Ovary (tissue), 7 donors: ENCODE measurements at regions not wholly inside any gene's neighbourhood (a gene's known extent, or its start where the extent isn't known, plus 50 kb on each side); places are given as distances from the start of the nearest gene placed in this dataset.
"Not testable (repeated sequence)": the region's sequence is repeated elsewhere in the genome, so short reads cannot be mapped to it uniquely, and the experiment has no call there.

Source experiments
- DNase-seq, 5 donors: peaks; one replicate each; pipeline ENCODE4 v3.0.0-alpha.2; 2019 to 2020
- H3K27ac ChIP-seq, 2 donors: fragments of 200-600 bp; one replicate each; pipeline versions ENCODE4 v1.5.1 to v1.8.0; 2019 to 2022
- H3K27me3 ChIP-seq: fragments of 200-600 bp; one replicate; pipeline ENCODE4 v1.8.0; 2022
- H3K36me3 ChIP-seq: fragments of 200-600 bp; sonication (generic); one replicate; pipeline ENCODE4 v1.5.1; 2019
- H3K4me1 ChIP-seq: one replicate; pipeline ENCODE4 v1.8.1; 2013; ENCODE audit warnings: mild to moderate bottlenecking, moderate library complexity; ENCODE audit not compliant: insufficient read depth
- H3K4me3 ChIP-seq: fragments of 200-600 bp; sonication (generic); one replicate; pipeline ENCODE4 v1.5.1; 2017
- H3K9me3 ChIP-seq, 2 donors: fragments of 200-600 bp in 1 of 2; sonication (generic) in 1 of 2; one replicate each; pipeline versions ENCODE4 v1.5.1 to v1.8.1; 2013 to 2019; ENCODE audit warnings: mild to moderate bottlenecking in 1 of 2, moderate library complexity in 1 of 2
- EP300 ChIP-seq: sonication (generic); formaldehyde crosslinking; IDR thresholded peaks from one replicate; pipeline ENCODE4 v1.6.1; 2017; ENCODE audit warnings: antibody characterized with exemption
- POLR2A ChIP-seq: fragments of 450-650 bp; IDR thresholded peaks from one replicate; pipeline ENCODE4 v1.6.1; 2017; ENCODE audit warnings: antibody characterized with exemption, mild to moderate bottlenecking, moderate library complexity
- WGBS, 3 donors: extraction: QIAGEN DNeasy Blood & Tissue Kit in 1 of 3; methylation state at CpG; one replicate each; pipeline versions ENCODE4 v1.1.5 to v1.1.7; 2013 to 2017; 5-methylcytosine and 5-hydroxymethylcytosine counted together
- intact Hi-C, 4 donors: fragments of 100-400 bp; cut with DNase I; formaldehyde crosslinking; loops; one replicate each; pipeline versions ENCODE4 v1.11.0 to v1.15.1; 2022 to 2023
- TF ChIP-seq, protein P1 (sequence below), 3 donors: fragments of 450-650 bp in 2 of 3; fragments of 200-600 bp in 1 of 3; IDR thresholded peaks; one replicate each; pipeline versions ENCODE4 v1.5.1 to v1.8.0; 2016 to 2022; ENCODE audit warnings: antibody characterized with exemption in 3 of 3, mild to moderate bottlenecking in 1 of 3
- donor health status: DM: no; HTN: no; CAD: no; lungs with moderate emphysema.
- donor health status: DM: no; HTN: no; CAD: no.
- donor health status: Bipolar disorder and iron deficiency.
- donor health status: DM: no; HTN: no; CAD: no.
- donor health status: DM: yes; HTN: yes; CAD: no.

DNA sequence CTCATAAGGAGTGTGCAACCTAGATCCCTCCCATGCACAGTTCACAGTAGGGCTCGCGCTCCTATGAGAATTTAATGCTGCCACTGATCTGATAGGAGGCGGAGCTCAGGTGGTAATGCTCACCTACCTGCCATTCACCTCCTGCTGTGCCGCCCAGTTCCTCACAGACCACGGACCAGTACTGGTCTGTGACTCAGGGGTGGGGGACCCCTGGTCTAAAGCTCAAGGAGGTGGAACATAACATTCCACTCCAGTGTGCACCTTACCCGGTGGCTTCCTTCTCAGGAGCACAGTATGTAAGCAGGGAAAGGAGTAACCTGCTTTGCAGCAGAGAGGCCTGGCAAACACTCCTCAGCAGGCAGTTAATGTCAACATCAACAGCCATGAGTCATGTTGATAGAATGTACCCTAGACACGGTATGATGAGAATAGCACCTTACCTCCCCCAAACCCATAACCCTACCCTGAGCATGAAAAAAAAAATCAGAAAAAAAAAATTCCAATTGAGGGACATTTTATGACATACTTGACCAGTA is 273.5 kb downstream of the FGFR2 start:
- H3K27ac ChIP-seq: no peak overlapping the region
- H3K4me1 ChIP-seq: no peaks in the 10 kb centered on the region
- H3K27me3 ChIP-seq: no peaks in the 10 kb centered on the region
- intact Hi-C loops: no loop called here
- no peak for TF ChIP-seq EP300
- no peak overlapping the region for H3K4me3 ChIP-seq
- WGBS, 3 donors: 76 to 80% (median 78%) methylated on average over 7 of the region's 7 CpGs
- no peaks in the 10 kb centered on the region for H3K9me3 ChIP-seq
- DNase-seq: no peak
- no peaks in the 10 kb centered on the region for H3K36me3 ChIP-seq

DNA sequence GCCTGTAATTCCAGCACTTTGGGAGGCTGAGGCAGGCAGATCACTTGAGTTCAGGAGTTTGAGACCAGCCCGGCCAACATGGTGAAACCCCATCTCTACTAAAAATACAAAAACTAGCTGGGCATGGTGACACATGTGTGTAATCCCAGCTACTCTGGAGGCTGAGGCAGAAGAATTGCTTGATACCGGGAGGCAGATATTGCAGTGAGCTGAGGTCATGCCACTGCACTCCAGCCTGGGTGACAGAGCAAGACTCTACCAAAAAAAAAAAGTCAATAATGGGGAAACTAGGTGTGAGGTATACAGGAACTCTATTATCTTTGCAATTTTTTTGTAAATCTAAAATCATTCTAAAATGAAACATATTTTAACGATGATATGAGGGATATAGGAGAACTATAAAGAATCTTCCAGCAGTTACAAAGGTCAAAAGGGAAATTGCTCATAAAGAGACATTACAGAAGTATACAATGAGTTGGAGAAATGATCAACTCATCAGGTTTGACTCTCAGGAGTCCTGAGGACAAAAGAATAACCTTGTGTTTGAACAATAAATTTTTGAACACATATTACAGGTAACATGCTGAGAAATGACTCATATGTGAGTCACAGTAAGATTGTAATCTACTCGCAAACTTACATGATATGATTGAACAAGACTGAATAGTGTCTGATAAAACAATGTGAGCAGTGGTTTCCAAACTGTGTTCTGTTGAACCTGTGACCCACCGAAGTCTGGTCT is 272.6 kb downstream of the FGFR2 start:
- 80 to 87% (median 85%) methylated on average over 5 of the region's 5 CpGs for WGBS, 3 donors
- H3K27ac ChIP-seq: no peak overlapping the region
- no peaks in the 10 kb centered on the region for H3K4me1 ChIP-seq
- no peak for DNase-seq
- no peaks in the 10 kb centered on the region for H3K27me3 ChIP-seq
- no peaks in the 10 kb centered on the region for H3K36me3 ChIP-seq
- intact Hi-C loops: no loop called here
- no peak overlapping the region for H3K4me3 ChIP-seq
- H3K9me3 ChIP-seq: no peaks in the 10 kb centered on the region
- TF ChIP-seq POLR2A (no peak), EP300 (no peak)
- TF ChIP-seq, protein P1, sequence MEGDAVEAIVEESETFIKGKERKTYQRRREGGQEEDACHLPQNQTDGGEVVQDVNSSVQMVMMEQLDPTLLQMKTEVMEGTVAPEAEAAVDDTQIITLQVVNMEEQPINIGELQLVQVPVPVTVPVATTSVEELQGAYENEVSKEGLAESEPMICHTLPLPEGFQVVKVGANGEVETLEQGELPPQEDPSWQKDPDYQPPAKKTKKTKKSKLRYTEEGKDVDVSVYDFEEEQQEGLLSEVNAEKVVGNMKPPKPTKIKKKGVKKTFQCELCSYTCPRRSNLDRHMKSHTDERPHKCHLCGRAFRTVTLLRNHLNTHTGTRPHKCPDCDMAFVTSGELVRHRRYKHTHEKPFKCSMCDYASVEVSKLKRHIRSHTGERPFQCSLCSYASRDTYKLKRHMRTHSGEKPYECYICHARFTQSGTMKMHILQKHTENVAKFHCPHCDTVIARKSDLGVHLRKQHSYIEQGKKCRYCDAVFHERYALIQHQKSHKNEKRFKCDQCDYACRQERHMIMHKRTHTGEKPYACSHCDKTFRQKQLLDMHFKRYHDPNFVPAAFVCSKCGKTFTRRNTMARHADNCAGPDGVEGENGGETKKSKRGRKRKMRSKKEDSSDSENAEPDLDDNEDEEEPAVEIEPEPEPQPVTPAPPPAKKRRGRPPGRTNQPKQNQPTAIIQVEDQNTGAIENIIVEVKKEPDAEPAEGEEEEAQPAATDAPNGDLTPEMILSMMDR (IDR thresholded peaks at IDR 0.05): no peak

DNA sequence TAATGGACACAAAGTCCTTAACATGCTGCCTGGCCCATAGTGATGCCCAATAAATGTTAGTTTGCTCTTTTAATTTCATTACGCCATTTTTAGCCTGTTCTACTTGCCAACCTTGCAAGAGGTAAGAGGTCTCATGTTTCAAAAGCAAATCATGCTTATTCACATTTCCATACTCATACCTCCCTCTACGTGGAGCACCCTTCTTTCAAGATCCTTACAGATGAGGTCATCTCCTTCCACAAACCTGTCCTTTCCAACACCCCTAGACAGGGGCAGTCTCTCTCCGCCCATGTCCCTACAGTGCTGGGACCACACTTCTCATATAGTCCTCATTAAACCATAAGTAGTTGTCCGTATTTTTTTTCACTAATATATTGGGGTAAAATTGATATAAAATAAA is 271.3 kb downstream of the FGFR2 start:
- Histone ChIP-seq H3K4me1 (no peaks in the 10 kb centered on the region), H3K27ac (no peak overlapping the region), H3K36me3 (no peaks in the 10 kb centered on the region), H3K9me3 (no peaks in the 10 kb centered on the region), H3K4me3 (no peak overlapping the region), H3K27me3 (no peaks in the 10 kb centered on the region)
- no peak for DNase-seq
- TF ChIP-seq POLR2A (no peak), EP300 (no peak)
- TF ChIP-seq, protein P1 (IDR thresholded peaks at IDR 0.05): no peak
- intact Hi-C loops: no loop called here
- 84 to 89% (median 87%) methylated on average over 4 of the region's 4 CpGs for WGBS, 3 donors

DNA sequence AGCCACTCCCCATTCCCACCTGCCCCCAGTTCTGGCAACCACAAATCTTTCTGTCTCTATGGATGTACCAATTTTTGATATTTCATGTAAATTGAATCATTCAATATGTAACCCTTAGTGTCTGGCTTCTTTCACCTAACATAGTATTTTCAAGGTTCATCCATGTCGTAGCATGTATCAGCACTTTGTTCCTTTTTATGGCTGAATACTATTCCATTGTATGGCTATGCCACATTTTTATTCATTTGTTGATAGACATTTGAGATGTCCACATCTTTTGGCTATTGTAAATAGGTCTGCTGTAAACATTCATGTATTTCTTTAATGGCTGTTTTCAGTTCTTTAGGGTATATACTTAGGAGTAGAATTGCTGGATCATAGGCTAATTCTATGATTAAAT is 270.5 kb downstream of the FGFR2 start:
- H3K4me3 ChIP-seq: no peak overlapping the region

DNA sequence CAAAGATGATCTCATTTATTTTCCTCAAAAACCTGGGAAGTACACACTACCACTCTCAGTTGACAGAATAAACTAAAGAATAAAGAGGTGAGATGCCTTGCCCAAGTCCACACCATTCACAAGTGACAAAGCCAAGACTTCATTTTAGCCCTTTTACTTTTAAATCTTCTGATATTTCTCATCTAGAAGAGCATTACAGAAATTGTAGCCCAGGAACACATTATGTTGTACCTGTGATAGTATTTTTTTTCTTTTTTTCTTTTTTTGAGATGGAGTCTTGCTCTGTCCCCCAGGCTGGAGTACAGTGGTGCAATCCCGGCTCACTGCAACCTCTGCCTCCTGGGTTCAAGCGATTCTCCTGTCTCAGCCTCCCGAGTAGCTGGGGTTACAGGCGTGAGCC is 268.6 kb downstream of the FGFR2 start:
- WGBS, 3 donors: 93 to 94% (median 94%) methylated on average over 4 of the region's 4 CpGs
- H3K36me3 ChIP-seq, DNase-seq, H3K27me3 ChIP-seq, H3K27ac ChIP-seq, H3K4me1 ChIP-seq, H3K4me3 ChIP-seq, intact Hi-C loops, H3K9me3 ChIP-seq: not testable (repeated sequence)

More for the DNA sequence above, 270.5 kb downstream of the FGFR2 start:
- no peaks in the 10 kb centered on the region for H3K27me3 ChIP-seq
- H3K9me3 ChIP-seq: no peaks in the 10 kb centered on the region
- no peak for DNase-seq
- 42 to 98% (median 97%) methylated on average over 1 of the region's 1 CpG for WGBS, 3 donors
- TF ChIP-seq POLR2A: no peak
- TF ChIP-seq EP300: no peak
- TF ChIP-seq, protein P1 (IDR thresholded peaks at IDR 0.05): no peak
- intact Hi-C loops: no loop called here
- no peak overlapping the region for H3K27ac ChIP-seq
- no peaks in the 10 kb centered on the region for H3K36me3 ChIP-seq
- H3K4me1 ChIP-seq: no peaks in the 10 kb centered on the region
